ENCODE measurements at regions not wholly inside any gene's neighbourhood (a gene's known extent, or its start where the extent isn't known, plus 50 kb on each side); places are given as distances from the start of the nearest gene placed in this dataset.

DNA sequence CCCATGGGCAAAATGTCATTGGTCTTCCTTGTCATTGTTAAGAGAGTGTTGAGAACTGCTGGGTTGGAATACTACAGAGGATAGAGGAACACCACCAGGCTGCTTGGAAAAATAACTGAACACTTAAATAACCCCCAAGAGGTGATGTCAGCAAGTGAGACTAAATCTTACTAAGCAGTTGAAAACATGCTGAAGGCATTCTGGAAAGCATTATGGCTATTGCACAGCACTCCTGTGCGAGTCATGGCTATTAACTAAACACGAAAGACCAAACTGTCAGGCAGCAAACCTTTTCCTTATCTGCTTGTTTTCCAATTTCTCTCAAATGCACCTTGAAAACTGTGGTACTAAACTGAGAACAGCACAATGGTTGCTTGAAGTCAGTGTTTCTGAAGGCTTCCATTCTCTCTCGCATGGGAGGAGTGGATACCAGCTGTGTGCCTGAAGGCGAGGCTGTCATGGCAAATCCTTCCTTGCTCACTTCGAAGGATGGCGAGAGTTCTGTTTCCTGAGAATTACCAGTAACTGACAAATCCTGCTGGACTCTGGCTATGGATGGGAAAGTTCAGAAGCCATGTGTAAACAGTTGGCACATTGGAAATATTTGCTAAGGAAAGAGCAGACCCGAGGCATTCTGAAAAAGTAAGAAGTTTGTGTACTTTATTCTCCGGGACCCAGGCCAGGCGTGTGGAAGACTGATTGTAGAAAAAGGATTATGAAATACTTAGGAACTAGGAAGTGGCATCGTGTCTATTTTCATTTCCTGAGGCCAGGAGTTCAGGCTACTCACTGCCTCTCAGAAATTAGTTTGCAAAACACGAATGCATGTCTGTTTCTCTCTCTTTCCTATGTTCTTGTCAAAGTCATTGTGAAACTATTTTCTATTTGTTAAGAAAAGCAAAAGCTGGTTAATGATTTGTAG lies 182.1 kb downstream of the DMRT2 start:
- TF ChIP-seq, protein P1, sequence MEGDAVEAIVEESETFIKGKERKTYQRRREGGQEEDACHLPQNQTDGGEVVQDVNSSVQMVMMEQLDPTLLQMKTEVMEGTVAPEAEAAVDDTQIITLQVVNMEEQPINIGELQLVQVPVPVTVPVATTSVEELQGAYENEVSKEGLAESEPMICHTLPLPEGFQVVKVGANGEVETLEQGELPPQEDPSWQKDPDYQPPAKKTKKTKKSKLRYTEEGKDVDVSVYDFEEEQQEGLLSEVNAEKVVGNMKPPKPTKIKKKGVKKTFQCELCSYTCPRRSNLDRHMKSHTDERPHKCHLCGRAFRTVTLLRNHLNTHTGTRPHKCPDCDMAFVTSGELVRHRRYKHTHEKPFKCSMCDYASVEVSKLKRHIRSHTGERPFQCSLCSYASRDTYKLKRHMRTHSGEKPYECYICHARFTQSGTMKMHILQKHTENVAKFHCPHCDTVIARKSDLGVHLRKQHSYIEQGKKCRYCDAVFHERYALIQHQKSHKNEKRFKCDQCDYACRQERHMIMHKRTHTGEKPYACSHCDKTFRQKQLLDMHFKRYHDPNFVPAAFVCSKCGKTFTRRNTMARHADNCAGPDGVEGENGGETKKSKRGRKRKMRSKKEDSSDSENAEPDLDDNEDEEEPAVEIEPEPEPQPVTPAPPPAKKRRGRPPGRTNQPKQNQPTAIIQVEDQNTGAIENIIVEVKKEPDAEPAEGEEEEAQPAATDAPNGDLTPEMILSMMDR (conservative IDR thresholded peaks at IDR 0.05 in 1 of 2, IDR thresholded peaks at IDR 0.05 in 1 of 2; ENCODE audit: extremely low read depth in 1 of 2, insufficient read depth in 1 of 2, low read depth in 1 of 2, low read length in 2 of 2), result no peak
- no peak for TF ChIP-seq EZH2 (IDR thresholded peaks at IDR 0.05; ENCODE audit: borderline replicate concordance, low read length)

Measured in mammary epithelial cell (primary cell).